HG03378 (cell line): ENCODE measurements at regions not wholly inside any gene's neighbourhood (a gene's known extent, or its start where the extent isn't known, plus 50 kb on each side); places are given as distances from the start of the nearest gene placed in this dataset.

ENCODE experiments used
- ATAC-seq: cut with Tn5 transposase; IDR thresholded peaks from one replicate; pipeline ENCODE4 v1.9.1; 2021; ENCODE audit warnings: mild to moderate bottlenecking, moderate library complexity; ENCODE audit not compliant: unreplicated experiment

DNA sequence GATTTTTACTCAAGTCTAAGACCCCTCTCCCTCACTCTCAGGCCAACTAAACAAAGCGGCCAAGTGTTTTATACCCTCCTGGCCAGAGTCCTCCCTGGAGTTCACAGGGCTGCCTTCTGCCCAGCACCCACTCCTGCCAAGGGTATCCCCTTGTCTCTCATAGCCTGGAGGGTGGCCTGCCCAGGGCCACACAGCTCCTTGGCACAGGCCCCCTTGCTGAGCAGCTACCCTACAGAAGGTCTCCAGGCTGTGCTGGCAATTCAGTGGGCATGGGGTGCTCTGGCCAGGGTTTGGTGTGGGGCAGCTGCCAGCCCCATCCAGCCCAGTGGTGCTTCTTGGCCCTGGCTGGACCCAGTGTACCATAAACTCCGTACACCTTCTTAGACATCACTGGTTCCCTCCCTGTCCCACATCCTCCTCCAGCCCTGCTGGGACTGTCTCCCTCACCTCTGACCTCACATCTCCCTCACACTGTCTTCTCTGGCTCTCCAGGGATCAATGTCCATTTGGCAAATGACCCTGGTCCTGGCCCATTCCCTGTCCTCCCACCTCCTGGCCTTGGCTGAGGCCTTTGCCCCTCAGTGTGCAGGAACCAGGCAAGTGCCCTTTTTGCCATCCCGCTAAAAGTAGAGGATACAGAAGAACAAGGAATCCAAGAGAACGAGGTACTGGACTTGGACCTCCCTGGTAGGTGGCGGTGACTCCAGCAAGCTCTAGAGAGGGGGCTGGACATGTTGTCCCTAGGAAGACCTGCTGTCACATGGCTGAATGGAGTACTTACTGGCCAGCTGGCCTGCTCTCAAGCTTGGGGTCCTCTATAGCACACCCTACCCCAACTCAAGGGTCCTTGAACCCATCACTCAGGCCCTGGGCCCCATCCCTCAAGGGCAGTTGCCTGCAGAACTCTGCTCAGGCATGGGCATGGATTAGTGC lies 50.0 kb upstream of the TRPM1 start:
- ATAC-seq: no peak

DNA sequence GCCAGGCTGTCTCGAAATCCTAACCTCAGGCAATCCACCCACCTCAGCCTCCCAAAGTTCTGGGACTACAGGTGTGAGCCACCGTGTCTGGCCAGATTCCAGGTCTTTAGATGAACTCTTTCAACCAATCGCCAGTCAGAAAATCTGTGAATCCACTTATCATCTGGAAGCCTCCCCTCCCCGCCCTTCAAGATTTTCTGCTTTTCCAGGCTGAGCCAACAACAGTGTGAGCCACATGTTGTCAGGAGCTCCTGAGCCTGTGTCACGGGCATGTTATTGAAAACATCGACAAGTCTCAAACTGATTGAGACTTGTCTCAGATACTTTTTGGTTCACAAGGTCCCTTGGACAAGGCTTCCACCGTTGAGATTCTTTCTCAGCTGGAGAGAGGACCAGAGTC lies 52.0 kb upstream of the TRPM1 start:
- no peak for ATAC-seq

DNA sequence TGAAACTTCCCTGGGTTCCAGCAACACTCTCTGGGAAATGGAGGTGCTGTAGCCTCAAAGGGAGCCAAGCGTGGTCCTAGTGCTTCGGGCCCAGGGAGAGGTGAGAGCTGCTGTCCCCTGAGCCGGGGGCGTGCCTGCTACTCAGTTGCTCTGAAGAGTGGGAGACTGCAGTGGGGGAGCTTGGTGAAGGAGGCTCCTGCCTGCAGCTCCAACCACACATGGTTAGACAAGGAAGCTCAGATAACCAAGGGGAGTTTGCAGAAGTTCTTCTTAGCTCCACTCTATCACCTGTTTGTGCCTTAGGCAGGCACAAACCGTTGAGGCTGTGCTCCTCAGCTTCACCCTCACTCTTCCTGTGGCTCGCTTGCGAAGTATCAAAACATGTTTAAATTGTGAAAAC lies 53.6 kb upstream of the TRPM1 start:
- no peak for ATAC-seq

DNA sequence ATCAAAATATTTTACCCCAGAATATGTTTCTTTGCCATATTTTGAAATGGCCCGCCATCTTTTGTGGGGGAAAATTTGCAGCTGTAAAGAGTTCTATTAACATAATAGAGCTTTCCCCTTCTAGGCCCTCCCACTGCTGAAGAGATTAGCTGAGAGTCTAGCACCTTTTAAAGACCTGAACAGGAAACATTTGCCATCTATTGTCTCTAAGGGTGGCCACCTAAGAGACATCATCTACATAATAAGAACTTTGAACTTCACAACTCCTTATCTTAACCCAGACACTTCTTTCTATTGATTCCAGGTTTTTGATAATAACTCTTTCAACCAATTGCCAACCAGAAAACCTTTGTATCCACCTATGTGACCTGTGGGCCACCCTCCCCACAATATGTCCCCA lies 54.7 kb upstream of the TRPM1 start:
- ATAC-seq: no peak

DNA sequence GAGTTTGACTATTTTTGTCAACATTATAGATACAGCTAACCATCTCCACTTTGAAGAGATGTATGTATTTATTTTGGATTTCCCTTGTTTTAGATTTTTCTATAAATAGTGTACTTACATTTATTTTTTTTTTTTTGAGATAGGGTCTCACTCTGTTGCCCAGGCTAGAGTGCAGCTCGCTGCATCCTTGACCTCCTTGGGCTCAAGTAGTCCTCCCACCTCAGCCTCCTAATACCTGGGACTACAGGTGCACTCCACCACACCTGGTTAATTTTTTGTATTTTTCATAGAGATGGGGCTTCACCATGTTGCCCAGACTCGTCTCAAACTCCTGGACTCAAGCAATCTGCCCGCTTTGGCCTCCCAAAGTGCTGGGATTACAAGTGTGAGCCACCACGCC lies 55.3 kb upstream of the TRPM1 start:
- no peak for ATAC-seq

DNA sequence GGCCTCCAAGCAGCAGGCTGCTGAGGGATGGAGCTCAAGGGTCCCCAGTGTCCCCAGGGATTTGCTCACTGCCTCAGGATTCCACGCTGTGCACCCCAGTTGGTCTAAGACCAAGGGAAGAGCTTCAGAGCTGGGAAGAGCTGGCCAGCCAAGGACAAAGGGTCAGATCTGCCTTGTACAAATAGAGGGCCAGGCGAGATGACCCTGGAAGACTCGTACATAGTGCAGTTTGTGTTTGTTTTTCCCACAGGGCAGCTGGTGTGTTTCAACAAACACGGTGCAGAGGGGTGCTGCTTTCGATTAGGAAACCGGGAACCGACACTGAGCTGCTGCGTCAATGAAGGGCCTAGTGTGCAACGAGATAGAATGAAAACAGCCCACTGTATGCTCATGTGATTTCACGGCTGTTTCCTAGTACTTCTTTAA lies 56.1 kb upstream of the TRPM1 start:
- ATAC-seq: no peak

DNA sequence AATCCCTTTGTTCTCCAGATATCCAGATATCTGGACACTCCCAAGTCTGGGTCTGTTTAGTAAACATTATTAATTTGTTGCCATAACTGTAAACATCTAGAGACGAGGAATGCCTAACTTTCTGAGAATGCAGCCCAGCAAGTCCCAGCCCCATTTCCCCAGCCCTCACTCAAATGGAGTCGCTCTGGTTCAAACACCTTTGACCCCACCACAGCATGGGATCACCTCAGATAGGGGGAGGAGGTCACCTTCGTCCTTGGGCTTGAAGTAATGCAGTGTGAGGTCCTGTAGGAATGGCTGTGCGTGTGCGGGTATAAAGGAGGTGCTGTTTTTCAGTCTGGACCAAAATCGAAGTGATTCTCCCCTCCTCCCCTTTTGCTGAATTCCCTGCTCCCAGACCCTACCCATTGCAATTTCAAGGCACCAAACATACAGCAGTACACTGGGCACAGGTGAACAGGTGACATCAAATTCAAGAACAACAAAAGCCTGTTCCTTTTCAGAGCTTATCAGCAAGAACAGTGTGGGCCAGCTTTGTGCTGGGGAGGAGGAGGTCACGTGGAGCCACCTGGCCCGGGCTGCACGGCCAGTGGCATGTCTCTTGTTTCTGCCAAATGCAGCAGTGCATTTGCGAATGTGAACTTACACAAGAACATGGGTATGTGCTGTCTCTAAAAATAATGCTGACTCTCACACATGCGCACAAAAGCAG lies 57.5 kb upstream of the TRPM1 start:
- no peak for ATAC-seq

DNA sequence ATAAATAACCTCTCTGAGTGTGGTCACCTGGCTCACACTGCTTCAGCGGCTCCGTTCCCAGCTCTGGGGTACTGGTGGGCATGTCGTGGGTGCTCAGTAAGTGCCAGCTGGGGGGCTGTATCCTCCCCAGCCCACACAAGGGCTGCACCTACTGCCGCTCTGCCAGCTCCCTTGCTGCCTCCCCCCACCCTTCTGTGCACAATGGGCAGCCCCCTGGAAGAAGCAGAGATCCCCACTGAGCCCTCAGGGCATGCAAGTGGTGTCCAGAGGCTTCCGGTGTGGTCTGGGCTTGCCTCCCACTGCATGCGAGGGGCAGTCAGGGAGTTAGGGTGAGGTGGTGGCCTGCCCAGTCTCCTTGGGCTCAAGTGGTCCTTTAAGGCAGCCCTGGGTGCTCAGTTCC lies 58.3 kb upstream of the TRPM1 start:
- ATAC-seq: no peak

DNA sequence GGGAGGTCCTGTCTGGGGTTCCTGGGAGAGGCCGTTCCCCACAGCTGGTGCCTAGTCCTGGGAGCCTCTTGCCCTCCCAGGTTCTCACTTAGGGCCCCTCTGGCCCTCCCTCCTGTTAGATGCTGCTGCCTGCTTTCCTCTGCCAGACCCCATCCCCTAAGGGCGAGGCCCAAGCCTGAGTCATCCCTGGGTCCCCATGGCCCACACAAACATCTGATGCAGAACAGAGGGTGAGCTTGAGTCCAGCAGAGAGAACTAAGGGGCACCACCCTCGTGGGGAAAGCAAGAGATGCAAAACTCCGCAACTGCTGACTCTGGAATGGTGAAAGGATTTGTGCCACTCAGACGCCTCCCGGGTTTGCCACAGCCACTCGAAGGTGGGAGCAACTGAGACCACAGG lies 58.8 kb upstream of the TRPM1 start:
- ATAC-seq: no peak

DNA sequence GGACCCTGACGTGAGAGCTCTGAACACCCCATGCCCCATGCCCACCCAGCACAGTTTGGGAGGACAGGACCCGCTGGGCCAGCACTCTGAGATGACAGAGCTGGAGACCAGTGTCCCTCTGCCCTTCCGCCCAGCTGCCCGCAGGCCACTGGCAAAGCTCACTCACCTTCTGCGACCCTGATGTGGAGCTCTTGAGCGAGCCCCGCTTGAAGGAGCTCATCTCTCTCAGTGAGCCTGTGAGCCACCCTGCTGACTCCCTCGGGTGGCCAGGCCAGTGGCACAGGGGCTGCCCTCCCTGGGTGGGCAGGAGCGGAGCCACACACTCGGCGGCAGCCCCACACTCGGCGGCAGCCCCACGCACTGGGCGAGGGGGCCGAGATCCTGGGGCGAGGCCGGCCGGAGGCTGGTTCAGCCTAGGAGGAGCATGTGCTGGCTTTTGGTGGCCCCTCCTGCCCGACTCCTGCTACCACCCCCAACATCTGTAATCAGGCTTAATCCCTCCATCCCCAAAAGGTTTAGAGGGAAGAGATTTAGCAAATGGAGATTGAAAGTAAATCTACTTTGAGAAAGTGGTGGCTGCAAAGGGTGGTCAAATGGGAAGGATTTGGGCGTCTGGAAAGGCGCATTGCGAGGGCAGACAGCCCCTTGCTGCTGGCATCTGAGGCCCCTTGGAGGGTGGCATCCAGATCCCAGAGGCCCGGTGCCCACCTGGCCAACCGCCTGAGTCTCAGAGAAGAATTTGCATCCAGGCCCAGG lies 59.4 kb upstream of the TRPM1 start:
- ATAC-seq: no peak

DNA sequence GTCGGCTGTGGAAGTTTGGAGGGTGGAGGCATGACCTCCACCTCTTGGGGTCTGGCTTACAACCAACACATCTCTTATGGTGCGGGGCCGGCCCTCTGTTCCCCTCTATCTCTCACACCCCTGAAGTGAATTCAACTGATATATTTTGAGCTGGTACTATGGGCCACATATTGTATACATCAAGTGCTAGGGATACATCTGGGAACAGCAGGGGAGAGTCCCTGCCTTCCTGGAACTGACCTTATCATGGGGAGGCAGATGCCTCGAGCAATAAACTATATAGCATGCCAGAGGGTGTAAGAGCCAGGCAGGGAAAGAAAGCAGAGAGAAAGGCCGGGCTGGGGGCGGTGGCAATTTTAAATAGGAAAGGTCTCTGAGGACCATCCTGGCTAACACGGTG lies 60.4 kb upstream of the TRPM1 start:
- ATAC-seq: no peak

DNA sequence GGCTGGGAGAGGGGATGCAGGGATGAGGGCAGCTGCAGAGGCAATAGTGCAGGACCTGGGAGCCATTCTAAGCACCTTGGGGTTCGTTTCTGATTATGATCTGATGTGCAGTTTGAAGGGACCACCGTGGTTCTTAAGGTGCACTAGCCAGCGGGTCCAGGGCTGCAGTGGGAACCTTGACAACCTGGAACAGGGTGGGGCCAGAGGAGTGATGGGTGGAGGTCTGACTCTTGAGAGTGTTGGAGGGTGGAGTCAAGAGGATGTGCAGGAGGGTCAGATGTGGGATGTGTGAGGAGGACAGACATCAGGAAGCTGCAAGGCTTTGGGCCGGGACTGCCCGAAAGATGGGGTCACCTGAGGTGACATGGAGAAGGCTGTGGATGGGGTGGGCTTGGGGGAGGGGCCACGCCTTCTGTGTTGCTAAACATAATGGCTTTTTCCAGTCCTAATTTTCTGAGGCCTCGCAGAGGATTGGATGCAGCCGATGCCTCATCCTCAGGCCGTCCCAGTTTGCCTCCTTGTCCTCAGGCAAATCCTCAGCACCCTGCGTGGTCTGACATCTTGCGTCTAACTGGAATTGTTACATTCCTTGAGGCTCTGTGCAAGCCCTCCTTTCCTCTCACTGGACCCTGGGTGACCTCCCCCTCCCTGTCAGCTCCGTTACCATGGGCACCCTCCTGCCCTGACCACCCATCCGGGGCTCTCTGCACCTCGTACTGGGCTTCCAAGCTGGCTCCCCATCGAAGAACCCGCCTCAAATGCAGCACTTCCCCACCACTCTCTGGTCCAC lies 61.4 kb upstream of the TRPM1 start:
- no peak for ATAC-seq

DNA sequence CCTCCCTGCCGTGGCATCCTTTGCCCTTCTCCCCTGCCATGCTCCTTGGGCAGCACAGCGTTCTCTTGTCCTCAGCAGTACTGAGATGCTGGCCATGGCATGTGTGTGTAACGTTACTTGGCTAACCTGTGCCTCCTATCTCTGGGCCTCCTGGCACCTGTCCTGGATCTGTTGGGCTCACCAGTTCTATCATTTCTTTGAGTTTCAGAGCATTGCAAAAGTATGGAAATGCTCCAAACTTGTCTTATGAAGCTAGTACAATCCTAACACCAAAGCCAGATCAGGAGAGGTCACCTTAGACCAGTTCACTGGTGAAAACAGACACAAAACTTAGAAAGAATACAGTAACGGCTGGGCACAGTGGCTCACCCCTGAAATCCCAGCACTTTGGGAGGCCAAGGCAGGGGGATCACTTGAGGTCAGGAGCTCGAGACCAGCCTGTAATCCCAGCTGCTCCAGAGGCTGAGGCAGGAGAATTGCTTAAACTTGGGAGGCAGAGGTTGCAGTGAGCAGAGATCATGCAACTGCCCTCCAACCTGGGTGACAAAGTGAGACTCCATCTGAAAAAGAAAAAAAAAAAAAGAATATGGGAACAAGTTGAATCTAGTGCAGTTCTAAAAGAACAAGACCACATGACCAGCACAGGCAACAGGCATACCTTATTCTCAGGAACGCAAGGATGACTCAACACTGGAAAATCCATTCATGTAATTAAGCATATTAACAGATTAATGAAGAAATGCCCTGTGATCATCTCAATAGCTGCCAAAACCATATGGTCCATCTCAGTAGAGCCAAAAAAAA lies 62.4 kb upstream of the TRPM1 start:
- no peak for ATAC-seq

DNA sequence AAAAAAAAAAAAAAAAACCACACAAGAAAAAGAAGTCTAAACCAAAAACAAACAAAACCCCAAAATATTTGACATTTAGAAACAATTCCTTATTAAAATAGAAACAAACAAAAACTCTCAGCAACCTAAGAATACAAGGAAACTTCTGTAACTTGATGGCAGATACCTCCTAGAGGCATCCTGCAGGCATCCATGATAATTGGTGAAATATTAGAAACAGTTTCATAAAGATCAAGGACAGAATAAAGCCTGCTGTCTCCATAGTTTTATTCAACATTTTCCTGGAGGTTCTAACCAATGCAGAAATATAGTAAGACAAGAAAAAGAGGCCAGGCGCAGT lies 63.0 kb upstream of the TRPM1 start:
- no peak for ATAC-seq

DNA sequence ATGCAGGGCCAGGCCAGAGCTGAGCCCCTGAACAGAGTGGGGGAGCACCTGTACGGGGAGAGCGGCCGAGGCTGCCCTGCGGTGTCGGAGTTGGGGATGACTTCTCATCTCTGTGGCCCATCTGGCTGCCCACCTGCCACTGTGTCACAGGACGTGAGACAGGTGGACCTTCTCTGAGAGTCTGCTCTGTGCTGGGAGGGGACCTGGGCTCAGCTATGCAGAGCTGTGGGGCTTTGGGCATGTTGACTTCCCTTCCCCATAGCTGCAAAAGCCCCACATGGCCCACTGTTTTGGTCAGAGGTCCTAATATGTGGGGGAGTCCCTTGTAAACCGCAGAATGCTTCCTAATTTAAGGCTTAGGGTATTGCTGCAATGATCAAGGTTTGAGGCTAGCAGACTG lies 68.0 kb upstream of the TRPM1 start:
- ATAC-seq: no peak

DNA sequence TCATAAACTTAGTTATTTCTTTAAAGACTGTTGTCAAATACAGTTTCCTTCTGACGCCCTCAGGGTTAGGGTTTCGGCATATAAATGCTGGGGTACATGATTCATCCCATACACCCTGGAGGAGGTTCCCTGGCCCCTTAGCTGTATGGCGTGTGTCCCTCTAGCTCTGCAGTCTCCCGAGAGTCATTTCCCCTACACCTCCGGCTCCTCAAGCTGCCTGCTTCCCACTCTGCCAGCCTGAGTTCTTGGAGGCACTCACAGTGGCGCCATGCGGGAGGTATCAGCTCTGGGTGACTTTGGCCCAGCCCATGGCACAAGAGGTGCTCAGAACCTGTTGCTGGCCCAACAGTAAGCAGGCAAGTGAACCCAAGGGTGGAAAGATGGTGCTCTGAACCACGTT lies 70.2 kb upstream of the TRPM1 start:
- no peak for ATAC-seq

DNA sequence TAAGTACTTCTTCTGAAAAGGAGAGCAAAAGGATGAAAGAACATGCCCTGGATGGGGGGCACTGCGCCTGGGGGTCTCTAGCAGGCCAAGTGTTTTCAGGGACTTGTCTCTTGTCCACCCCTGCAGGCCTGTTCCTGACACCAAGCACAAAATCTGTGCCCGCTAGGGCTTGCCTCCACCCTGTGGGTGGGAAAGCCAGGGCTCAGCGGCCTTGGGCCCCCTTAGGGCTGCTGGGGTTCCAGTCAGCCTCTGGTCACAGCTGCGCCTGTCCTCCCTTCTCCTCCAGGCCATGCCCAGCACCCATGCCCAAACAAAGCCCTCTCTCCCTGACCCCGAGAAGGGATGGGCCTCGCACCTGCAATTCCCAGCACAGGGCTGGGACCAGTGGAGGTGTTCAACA lies 71.1 kb upstream of the TRPM1 start:
- no peak for ATAC-seq

DNA sequence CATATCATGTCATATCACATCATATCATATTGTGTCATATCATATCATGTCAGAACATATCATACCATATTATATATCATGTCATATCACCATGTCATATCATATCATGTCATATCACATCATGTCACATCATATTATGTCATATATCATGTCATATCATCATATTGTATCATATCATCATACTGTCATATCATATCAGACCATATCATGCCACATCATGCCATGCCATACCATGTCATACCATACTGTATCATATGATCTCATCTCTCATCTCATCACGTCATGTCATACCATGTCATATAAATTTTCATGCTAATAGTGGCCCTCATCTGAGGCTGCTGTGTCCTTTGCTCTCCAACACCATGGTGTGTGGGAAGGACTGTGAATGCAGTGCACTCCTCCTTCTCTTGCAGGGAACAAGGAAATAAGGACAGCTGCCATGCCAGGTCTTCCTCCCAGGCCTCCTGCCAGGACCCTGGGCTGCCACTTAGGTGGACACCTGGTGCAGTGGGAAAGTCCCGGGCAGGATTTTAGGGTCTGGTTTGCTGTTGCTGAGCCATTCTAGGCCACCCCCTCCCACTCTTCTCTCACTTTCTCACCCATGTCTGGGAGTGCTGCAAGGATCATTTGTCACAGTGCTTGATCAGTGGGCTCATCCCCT lies 72.4 kb upstream of the TRPM1 start:
- ATAC-seq: no peak

DNA sequence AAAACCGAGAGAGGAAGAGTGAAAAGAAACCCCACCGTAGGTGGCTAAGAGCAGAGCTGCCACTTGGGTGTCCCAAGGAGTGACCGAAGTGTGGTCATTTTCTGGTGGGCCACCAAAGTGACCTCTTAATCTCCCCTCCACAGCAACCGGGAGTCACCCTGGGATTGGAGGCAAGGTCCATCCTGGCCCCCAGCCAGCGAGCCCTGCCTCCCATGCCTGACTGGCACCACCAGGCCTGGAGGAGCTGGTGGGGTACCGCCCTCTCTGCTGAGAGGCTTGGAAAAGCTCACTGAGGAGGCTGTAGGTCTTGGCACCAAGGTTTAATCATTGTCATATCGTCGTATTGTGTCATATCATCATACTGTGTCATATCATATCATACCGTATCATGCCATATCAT lies 74.0 kb upstream of the TRPM1 start:
- no peak for ATAC-seq

DNA sequence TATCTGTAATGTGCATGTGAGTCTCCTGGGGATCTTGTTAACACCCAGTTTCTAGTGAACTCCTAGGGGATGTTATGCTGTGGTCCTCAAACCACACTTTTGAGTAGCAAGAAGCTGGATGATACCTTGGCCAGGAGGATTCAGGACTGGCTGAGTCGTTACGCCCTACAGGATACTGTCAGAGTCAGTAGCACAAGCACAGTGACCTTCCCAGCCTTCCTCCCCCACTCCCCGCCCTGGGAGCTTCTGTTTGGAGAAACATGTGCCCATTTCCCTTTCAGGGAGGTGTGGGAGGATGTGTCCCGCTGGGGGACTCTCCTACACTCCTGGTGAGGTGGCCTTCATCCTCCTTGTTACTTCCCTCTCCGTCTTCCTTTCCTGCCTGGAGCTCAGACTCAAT lies 76.4 kb upstream of the TRPM1 start:
- no peak for ATAC-seq
